ENCODE measurements at regions not wholly inside any gene's neighbourhood (a gene's known extent, or its start where the extent isn't known, plus 50 kb on each side); places are given as distances from the start of the nearest gene placed in this dataset.
"Not testable (repeated sequence)": the region's sequence is repeated elsewhere in the genome, so short reads cannot be mapped to it uniquely, and the experiment has no call there.

DNA sequence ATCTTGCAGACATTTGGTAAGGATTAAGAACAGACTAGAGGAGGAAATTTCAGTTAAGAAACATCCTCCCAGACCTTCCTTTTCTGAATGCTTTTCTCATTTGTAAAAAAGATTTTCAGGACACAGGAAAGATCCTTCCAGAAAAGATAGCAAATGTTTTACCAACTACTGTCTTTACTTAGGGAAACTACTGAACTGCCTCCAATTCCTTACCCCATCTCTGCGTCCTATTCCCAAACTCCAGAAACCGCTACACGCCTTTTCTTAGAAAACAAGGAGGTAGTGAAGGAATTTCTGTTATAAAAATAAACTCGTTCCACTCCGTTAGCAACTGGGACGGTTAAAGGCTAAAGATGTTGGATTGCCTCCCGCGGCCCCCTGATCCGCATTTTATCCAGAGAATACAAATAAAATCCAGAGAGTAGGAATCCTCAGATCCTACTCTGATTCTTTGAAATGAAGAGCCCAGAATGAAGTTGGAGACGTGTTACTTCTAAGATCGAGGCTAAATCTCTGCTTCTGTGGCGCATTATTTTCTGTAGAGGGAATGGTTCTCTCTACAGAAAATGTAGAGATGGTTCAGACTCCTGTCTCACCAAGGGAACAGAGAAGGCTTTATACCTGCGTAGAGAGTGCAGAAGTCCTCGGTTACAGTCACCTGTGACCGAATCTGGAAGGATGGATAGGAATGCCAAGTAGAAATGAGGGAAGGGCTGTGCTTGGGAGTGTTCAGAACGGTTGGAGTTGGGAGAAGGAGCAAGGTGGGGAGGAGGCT is 133.0 kb downstream of the GPX5 start:
- no peak for DNase-seq (ENCODE audit: low read depth in 2 of 2)

- no peak for DNase-seq (ENCODE audit: low read depth in 2 of 2)
These were observed 133.5 kb downstream of the GPX5 start for GRCh38 chr6:28659250-28659566.

DNA sequence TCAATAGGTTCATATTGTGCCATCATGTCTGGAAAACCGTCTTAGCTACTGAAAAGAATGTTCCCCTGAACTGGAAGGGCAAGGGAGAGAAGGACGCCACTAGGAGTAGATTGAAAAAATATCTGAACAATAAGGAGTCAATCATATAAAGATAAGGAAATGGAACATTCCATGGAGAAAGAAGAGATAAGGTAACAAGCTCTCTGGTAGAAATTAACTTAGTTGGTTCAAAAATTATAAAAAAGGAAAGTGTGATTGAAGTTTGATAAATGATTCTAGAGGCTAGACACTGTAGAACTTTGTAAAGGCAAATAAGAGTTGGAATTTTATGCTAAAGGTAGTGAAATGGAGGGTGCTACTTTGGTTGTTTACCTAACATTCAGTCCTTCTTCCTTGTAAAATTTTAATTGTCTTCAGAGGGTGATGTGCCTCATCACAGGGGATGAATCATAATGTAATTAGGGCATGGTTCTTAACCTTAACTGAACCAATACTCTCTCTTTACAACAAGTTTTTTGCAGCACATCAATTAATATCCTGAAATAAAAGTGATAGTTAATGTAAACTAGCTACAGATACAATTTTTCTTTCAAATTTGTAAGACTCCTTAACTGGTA is 135.5 kb downstream of the GPX5 start:
- DNase-seq (ENCODE audit: low read depth in 2 of 2) = no peak

- no peak for DNase-seq (ENCODE audit: low read depth in 2 of 2)
These were observed 139.3 kb downstream of the GPX5 start for GRCh38 chr6:28664870-28665396.

DNA sequence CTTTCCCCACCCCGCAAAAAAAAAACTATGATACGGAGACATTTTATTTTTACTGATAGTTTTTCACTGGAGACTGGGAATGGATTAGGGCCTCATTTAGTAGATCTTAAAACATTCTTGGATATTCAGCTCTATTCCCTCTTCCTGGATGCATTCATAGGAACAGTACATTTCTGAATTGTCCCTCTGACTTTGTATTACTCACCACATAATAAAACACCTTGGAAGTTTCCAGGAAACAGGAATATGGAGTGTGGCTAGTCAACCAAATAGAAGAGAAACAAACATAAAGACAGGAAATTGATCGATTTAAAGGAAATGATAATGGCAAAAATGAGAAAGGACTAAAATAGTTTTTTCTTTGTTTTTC is 147.7 kb downstream of the GPX5 start:
- DNase-seq (ENCODE audit: low read depth in 2 of 2) = no peak

DNA sequence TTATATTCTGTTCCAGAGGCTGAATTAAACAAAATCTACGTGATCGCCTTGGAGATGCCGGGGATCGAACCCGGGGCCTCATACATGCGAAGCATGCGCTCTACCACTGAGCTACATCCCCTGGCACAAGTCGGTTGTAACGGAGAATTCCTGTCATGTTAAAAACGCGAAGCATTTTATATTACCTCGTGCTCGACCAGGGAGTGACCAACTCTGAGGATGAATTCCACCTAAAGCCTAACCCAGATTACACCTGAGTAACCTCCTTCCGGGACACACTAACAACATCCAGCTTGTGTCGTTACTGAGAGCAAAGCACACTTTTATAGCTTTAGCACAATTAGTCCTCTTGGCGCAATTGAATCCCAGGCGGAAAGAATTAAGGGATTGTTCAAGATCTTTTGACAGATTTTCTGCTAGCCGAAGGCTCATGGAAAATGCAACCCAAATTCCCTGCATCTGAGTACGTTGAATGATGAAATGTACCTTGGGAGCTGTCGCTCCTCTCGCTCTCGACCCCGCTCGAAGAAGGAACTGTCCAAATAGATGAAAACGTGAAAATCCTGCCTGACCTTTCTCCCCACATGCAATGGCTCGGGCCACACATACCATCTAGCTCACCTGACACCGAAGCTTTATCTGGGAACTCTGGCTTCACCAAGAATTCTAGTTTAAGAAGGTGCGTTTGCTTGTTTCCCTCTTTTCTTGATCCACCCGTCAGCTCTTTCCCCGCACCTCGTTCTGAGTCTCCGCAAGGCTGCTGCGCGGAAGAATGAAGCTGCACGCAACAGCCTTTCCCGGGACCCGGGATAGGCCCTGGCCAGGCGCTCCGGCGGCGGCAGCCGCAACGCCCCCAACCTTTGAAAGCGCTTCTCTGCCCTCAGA is 148.3 kb downstream of the GPX5 start:
- peak; percentile 38 to 59 for DNase-seq (ENCODE audit: low read depth in 2 of 2)

- no peak for DNase-seq (ENCODE audit: low read depth in 2 of 2)
These were observed 149.9 kb downstream of the GPX5 start for GRCh38 chr6:28675600-28675999.

DNA sequence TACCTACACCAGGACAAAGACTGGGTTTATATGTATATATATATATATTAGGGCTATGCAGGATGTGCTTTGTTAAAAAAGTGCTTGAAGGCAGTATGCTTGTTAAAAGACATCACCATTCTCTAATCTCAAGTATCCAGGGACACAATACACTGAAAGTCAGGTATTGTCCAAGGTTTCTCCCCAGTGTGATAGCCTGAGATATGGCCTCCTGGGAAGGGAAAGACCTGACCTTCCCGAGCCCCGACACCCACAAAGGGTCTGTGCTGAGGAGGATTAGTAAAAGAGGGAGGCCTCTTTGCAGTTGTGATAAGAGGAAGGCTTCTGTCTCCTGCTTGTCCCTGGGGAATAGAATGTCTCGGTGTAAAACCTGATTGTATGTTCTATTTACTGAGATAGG is 156.9 kb downstream of the GPX5 start:
- DNase-seq (ENCODE audit: low read depth in 2 of 2) = no peak

DNA sequence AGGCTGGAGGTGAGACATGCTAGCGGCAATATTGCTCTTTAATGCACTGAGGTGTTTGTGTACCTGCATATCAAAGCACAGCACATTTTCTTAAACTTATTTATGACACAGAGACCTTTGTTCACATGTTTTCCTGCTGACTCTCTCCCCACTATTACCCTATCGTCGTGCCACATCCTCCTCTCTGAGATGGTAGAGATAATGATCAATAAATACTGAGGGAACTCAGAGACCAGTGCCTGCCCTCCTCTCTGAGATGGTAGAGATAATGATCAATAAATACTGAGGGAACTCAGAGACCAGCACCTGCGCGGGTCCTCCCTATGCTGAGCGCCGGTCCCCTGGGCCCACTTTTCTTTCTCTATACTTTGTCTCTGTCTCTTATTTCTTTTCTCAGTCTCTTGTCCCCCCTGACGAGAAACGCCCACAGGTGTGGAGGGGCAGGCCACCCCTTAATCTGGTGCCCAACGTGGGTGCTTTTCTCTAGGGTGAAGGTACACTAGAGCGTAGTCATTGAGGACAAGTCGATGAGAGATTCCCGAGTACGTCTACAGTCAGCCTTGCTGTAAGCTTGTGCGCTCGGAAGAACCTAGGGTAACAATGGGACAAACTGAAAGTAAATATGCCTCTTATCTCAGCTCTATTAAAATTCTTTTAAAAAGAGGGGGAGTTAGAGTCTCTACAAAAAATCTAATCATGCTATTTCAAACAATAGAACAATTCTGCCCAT is 157.4 kb downstream of the GPX5 start:
- DNase-seq (ENCODE audit: low read depth in 2 of 2) = not testable (repeated sequence)

- DNase-seq (ENCODE audit: low read depth in 2 of 2) = no peak
These were observed 158.4 kb downstream of the GPX5 start for GRCh38 chr6:28683945-28684538.

- not testable (repeated sequence) for DNase-seq (ENCODE audit: low read depth in 2 of 2)
These were observed 160.3 kb downstream of the GPX5 start for GRCh38 chr6:28685960-28686359.

DNA sequence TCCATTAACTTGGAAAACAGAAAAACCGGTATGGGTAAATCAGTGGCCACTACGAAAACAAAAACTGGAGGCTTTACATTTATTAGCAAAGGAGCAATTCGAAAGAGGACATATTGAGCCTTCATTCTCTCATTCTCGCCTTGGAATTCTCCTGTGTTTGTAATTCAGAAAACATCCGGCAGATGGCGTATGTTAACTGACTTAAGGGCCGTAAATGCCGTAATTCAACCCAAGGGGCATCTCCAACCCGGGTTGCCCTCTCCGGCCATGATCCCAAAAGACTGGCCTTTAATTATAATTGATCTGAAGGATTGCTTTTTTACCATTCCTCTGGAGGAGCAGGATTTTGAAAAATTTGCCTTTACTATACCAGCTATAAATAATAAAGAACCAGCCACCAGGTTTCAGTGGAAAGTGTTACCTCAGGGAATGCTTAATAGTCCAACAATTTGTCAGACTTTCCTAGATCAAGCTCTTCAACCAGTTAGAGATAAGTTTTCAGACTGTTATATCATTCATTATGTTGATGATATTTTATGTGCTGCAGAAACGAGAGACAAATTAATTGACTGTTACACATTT is 160.9 kb downstream of the GPX5 start:
- DNase-seq (ENCODE audit: low read depth in 2 of 2) = peak in 1 of 2 donors; percentile 52

GRCh38 chr6:28687309-28687981 is 161.8 kb downstream of the GPX5 start:
- not testable (repeated sequence) for DNase-seq (ENCODE audit: low read depth in 2 of 2)

DNA sequence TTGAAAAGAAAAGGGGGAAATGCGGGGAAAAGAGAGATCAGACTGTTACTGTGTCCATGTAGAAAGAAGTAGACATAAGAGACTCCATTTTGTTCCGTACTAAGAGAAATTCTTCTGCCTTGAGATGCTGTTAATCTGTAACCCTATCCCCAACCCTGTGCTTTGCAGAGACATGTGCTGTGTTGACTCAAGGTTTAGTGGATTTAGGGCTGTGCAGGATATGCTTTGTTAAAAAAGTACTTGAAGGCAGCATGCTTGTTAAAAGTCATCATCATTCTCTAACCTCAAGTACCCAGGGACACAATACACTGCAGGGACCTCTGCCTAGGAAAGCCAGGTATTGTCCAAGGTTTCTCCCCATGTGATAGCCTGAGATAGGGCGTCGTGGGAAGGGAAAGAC is 166.3 kb downstream of the GPX5 start:
- DNase-seq (ENCODE audit: low read depth in 2 of 2) = not testable (repeated sequence)

DNA sequence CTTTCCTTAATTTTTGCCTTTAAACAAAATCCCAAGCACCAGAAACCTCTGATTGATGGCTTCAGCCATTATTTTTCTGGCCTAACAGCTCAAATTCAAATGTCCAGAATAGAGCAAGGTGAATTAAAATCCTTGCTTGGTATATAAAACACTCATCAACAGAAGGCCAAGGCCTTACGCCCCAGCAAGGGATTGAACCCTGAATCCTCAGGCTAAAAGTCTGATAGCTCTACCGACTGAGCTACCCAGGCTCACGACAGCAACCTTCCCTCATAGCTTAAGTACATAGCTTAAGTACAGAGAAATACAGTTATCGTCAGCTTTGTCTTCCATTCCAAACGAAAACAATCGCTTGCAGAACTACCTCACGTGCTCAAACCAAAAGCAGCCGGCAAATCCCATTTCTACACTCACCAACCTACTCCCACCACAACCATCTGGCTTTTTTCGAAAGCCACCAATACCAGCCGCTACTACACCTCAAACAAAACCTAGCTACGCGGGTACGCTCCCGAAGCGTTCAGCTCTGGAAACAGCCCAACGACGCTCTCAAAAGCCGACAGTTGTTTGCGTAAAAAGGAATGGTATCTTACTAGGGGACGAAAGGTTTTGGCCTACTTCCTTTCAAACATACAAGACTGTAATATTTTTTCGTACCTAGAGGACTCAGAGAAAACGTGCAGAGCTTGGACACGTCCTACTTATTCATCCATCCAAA is 167.5 kb downstream of the GPX5 start:
- DNase-seq (ENCODE audit: low read depth in 2 of 2) = no peak

DNA sequence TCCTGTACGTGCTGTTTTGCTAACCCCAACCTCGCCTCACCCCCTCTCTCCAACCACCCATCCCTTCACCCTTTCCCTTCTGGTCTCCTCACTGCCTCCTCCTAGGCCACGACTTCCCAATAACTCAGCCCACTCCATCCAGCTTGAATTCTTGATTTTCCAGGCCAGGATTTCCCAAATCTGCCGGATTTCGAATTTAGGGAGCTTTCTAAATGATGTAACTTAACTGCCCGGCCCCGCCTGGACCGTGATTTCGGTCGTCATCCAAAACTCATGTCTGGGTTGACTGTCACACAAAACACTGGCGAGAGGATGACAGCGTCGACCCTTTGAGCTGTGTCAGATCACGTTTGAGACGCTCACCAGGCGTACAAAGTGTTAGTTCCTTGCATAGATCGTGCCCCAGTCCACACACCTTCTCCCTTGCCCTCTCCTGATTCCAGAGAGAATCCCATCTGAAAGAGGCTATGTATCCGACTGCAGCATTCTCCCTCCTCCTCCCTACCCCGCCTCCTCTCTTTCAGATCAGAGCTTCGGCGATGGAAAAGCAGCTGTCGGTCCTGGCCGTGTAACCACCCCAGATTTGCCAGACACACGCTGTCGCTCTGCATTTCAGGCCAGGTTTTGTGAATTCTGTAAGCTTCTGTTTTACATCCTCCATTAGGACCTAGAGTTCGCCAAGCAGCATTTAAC is 168.2 kb downstream of the GPX5 start:
- DNase-seq (ENCODE audit: low read depth in 2 of 2) = no peak

DNA sequence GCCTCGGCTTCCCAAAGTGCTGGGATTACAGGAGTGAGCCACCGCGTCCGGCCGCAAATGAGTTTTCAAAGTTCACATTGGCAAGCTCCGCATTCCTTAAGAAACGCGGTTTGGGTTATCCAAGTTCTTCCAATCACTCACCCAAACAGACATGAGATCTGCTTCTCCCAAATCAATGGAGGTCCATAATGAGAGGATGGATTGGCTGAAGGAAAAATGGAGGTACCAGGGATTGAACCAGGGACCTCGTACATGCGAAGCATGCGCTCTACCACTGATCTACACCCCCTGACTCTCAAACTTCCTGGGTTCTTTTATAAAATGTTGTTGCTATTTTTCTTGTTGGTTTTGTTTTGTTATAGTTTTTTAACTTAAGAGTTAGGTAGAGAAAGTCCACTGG is 170.0 kb downstream of the GPX5 start:
- DNase-seq (ENCODE audit: low read depth in 2 of 2) = no peak

DNA sequence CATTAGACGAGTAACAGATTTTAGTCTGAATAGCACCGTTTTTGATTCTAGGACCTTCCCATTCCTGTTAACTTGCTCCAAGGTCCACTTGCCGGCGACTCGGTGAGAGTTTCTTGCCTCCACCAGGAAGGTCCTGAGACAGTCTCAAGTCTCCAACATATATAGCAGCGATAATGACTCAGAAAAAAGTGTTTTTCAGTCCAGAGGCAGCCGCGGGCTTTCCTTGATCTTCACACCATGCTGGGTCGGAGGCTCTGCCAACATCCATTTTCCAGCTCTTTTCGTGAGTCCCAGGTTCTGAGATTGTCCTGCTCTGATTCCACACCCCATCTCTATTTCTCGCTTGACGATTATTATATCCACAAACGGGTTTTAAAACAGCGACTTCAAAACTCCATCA is 170.5 kb downstream of the GPX5 start:
- DNase-seq (ENCODE audit: low read depth in 2 of 2) = no peak

DNA sequence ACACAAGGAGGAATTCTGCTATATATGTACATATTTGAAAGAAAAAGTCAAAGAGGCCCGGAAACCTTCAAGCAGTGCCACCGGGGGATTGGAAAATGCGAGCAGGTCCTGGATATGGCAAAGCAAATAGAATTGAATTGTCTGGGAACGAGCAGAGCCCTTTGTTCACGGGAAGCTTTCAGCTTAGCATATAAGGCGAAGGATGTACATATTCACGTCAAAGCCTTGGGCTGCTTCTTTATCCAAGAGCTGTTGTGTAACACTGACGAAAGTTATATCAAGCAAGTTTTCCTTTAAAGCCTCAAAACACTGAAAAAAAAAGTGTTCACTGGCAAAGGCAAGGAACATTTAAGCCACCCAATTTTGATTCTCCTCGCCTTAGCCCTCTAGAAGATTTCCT is 171.0 kb downstream of the GPX5 start:
- no peak for DNase-seq (ENCODE audit: low read depth in 2 of 2)
